ENCODE measurements at regions not wholly inside any gene's neighbourhood (a gene's known extent, or its start where the extent isn't known, plus 50 kb on each side); places are given as distances from the start of the nearest gene placed in this dataset.
"Not testable (repeated sequence)": the region's sequence is repeated elsewhere in the genome, so short reads cannot be mapped to it uniquely, and the experiment has no call there.

DNA sequence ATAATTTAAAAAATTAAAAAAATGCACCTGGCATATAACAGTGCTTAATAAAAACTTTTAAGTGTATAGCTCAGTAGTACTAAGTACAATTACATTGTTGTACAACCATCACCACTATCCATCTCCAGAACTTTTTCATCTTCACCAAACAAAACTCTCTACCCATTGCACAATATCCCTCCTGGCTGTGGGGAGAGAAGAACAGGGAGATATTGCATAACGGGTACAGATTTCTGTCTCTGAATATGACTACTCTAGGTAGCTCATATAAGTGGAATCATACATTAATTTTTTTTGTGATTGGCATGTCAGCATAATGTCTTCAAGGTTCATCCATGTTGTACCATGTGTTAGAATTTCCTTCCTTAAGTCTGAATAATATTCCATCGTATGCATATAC lies 91.0 kb upstream of the PLAAT1 start:
- Histone ChIP-seq H3K4me3 (no peak overlapping the region), H3K27ac (no peak overlapping the region), H3K27me3 (no peaks in the 10 kb centered on the region), H3K36me3 (no peaks in the 10 kb centered on the region), H3K9me3 (no peaks in the 10 kb centered on the region), H3K4me1 (no peaks in the 10 kb centered on the region)
- ATAC-seq, result no peak
- TF ChIP-seq POLR2A (IDR thresholded peaks at IDR 0.05) (no peak), POLR2AphosphoS5 (IDR thresholded peaks at IDR 0.05) (no peak), EP300 (IDR thresholded peaks at IDR 0.05) (no peak)
- TF ChIP-seq, protein P1, sequence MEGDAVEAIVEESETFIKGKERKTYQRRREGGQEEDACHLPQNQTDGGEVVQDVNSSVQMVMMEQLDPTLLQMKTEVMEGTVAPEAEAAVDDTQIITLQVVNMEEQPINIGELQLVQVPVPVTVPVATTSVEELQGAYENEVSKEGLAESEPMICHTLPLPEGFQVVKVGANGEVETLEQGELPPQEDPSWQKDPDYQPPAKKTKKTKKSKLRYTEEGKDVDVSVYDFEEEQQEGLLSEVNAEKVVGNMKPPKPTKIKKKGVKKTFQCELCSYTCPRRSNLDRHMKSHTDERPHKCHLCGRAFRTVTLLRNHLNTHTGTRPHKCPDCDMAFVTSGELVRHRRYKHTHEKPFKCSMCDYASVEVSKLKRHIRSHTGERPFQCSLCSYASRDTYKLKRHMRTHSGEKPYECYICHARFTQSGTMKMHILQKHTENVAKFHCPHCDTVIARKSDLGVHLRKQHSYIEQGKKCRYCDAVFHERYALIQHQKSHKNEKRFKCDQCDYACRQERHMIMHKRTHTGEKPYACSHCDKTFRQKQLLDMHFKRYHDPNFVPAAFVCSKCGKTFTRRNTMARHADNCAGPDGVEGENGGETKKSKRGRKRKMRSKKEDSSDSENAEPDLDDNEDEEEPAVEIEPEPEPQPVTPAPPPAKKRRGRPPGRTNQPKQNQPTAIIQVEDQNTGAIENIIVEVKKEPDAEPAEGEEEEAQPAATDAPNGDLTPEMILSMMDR (IDR thresholded peaks at IDR 0.05), result no peak
- 83 to 84% methylated on average over 2 of the region's 2 CpGs for WGBS, 2 donors (ENCODE audit: low coverage in 1 of 2)

DNA sequence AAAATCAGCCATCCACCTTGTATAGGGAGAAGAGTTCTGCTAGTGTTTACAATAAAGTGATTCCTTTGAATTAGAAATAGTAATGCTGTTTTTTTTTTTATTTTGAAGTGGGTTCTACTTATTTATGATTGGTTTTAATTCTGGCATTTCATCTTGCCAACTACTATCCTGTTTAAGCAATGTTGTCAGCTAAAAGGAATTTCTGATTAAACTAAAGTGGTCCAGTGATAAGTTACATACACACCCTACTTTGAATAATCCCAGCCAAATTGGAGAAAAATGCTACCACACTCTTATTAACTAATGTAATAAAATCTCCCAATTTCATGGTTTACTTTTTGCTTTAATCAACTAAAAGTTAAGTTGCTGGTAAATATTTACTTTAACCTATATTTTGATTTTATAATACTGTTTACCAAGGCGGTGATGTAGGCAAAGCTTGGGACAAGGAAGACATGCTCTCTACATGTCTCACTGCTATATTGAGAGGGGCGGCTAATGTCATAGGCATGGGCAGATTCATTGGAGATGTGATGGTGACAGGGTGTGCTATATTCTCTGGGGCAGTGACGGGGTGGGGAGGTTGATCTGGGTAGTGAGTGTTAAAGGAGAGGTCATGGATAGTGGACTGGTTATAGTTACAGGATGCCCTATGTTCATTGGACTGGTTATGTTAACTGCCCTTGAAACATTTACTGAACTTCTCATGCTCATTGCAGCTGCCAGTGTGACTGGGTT lies 85.8 kb upstream of the PLAAT1 start:
- H3K4me3 ChIP-seq, ATAC-seq, H3K9me3 ChIP-seq, H3K27ac ChIP-seq, H3K36me3 ChIP-seq, H3K4me1 ChIP-seq, H3K27me3 ChIP-seq: not testable (repeated sequence)
- WGBS, 2 donors (ENCODE audit: low coverage in 1 of 2), result 93 to 94% methylated on average over 3 of the region's 3 CpGs

DNA sequence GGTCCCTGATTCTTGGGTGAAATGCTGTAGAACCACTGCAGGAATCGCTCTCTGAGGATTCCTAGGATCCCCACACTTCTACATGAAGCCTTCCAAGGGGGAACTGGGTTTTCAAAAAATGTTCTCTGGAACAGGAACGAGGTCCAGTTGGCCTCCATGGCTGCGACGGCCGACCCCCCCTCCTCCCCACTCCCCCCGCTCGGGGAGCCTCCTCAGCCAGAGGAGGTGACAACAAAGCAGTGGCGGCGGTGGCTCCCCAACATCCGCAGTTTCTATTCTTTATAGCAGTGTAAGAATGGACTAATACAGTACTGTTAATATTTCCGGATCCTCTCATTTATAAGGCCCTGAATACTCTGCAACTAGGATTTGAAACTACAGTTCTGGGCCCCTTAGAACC lies 84.0 kb upstream of the PLAAT1 start:
- no peak for TF ChIP-seq POLR2A (IDR thresholded peaks at IDR 0.05)
- TF ChIP-seq POLR2AphosphoS5 (IDR thresholded peaks at IDR 0.05), result no peak
- Histone ChIP-seq H3K4me3 (no peak overlapping the region), H3K27ac (no peak overlapping the region), H3K4me1 (no peaks in the 10 kb centered on the region), H3K9me3 (no peaks in the 10 kb centered on the region), H3K36me3 (no peaks in the 10 kb centered on the region), H3K27me3 (no peaks in the 10 kb centered on the region)
- no peak for ATAC-seq
- 81 to 96% methylated on average over 5 to 7 of the region's 11 CpGs for WGBS, 2 donors (ENCODE audit: low coverage in 1 of 2)

DNA sequence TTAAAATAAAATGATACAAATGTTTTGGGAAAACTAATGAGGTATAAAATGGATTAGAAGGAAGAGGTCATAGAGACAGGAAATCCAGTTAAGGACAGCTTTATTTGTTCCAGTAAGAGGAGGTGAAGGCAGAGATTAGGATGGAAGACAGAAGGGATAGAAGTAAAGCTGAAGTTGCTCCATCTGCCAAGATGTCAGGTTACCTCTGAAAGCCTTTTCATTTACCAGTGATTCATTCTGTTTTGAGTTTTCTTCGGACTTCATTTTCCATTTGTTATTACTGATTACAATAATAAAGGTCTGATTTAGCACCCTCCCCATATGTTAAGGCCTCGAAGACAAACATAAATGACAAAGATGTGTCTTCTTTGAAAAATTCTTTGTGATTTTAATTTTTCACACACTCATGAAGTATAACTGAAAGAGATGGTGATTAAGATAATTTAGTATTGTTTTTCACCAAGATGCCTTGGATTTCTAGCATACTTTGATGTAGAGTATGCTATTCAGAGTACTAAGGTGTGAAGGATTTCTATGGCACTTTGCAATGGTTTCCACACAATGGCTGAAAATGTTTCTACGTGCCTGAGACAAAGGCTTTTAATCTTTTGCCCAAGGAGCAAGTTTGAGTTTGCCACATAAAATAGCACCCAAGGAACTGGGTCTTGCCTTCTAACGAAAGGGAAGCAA lies 75.4 kb upstream of the PLAAT1 start:
- Histone ChIP-seq H3K4me3 (no peak overlapping the region), H3K4me1 (no peaks in the 10 kb centered on the region), H3K9me3 (no peaks in the 10 kb centered on the region), H3K36me3 (no peaks in the 10 kb centered on the region), H3K27ac (no peak overlapping the region), H3K27me3 (peaks cover 5% of the 10 kb centered on the region)
- ATAC-seq, result no peak
- WGBS, 2 donors (ENCODE audit: low coverage in 1 of 2), result 58 to 72% methylated on average over 3 of the region's 4 CpGs
- TF ChIP-seq, protein P1 (IDR thresholded peaks at IDR 0.05), result no peak
- TF ChIP-seq EP300 (IDR thresholded peaks at IDR 0.05) (no peak), POLR2A (IDR thresholded peaks at IDR 0.05) (no peak), POLR2AphosphoS5 (IDR thresholded peaks at IDR 0.05) (no peak)

DNA sequence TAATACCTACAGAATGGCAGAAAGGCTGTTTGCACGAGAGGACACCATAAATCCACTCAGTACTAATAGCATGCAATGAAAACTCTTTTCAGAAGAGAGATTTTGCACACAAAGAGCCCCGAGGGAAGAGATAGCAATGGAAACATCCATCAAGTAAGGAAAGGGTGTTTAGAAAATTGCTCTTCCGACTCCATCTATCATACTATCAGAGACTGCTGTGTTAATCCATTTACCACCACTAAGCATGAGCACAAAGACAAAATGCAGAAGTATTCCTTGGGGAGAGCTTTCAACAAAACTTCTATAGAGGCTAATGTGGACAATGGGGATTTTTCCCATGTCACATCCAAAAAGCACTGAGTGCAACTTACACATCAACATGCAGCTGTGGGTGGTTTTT lies 72.1 kb upstream of the PLAAT1 start:
- Histone ChIP-seq H3K9me3 (no peaks in the 10 kb centered on the region), H3K4me3 (no peak overlapping the region), H3K27ac (no peak overlapping the region), H3K36me3 (no peaks in the 10 kb centered on the region), H3K27me3 (peaks cover 5% of the 10 kb centered on the region), H3K4me1 (no peaks in the 10 kb centered on the region)
- TF ChIP-seq POLR2A (IDR thresholded peaks at IDR 0.05) (no peak), POLR2AphosphoS5 (IDR thresholded peaks at IDR 0.05) (no peak), EP300 (IDR thresholded peaks at IDR 0.05) (no peak)
- TF ChIP-seq, protein P1 (IDR thresholded peaks at IDR 0.05), result no peak
- no peak for ATAC-seq
- 0 to 11% methylated on average over 3 of the region's 3 CpGs for WGBS, 2 donors (ENCODE audit: low coverage in 1 of 2)

DNA sequence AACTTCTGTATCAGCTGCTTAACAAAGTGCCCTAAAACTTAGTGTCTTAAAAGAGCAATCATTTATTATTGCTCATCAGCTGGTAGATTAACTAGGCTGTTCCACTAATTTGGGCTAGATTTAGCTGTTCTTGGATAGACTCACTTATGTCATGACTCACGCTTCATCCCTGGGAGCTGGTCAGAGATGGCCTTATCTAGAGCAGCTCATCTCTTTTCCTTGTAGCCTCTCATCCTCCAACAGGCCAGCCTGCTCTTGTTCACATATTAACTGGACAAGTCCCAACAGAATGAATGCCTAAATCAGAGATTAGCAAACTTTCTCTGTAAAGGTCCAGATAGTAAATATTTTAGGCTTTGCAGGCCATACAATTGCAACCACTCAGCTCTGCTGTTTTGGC lies 66.9 kb upstream of the PLAAT1 start:
- Histone ChIP-seq H3K27ac (no peak overlapping the region), H3K4me1 (no peaks in the 10 kb centered on the region), H3K27me3 (no peaks in the 10 kb centered on the region), H3K9me3 (no peaks in the 10 kb centered on the region), H3K36me3 (no peaks in the 10 kb centered on the region), H3K4me3 (no peak overlapping the region)
- 67 to 70% methylated on average over 1 of the region's 1 CpG for WGBS, 2 donors (ENCODE audit: low coverage in 1 of 2)
- no peak for ATAC-seq
- TF ChIP-seq POLR2AphosphoS5 (IDR thresholded peaks at IDR 0.05) (no peak), EP300 (IDR thresholded peaks at IDR 0.05) (no peak), POLR2A (IDR thresholded peaks at IDR 0.05) (no peak)
- TF ChIP-seq, protein P1 (IDR thresholded peaks at IDR 0.05), result no peak

DNA sequence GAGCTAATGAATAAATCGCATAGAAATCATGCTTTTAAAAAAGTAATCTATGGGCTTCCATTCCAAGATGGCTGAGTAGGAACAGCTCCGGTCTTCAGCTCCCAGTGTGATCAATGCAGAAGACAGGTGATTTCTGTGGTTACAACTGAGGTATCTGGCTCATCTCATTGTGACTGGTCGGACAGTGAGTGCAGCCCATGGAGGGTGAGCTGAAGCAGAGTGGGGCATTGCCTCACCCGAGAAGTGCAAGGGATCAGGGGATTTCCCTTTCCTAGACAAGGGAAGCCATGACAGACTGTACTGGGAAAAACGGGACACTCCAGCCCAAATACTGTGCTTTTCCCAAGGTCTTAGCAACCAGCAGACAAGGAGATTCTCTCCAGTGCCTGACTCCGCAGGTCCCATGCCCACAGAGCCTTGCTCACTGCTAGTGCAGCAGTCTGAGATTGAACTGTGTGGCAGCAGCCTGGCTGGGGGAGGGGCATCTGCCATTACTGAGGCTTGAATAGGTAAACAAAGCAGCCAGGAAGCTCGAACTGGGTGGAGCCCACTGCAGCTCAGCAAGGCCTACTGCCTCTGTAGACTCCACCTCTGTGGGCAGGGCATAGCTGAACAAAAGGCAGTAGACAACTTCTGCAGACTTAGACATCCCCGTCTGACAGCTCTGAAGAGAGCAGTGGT lies 61.5 kb upstream of the PLAAT1 start:
- ATAC-seq, H3K27ac ChIP-seq, H3K4me1 ChIP-seq, H3K9me3 ChIP-seq, H3K36me3 ChIP-seq, H3K27me3 ChIP-seq, H3K4me3 ChIP-seq: not testable (repeated sequence)
- 88 to 100% methylated on average over 3 to 4 of the region's 8 CpGs for WGBS, 2 donors (ENCODE audit: low coverage in 1 of 2)
